ENCODE measurements at regions not wholly inside any gene's neighbourhood (a gene's known extent, or its start where the extent isn't known, plus 50 kb on each side); places are given as distances from the start of the nearest gene placed in this dataset.

DNA sequence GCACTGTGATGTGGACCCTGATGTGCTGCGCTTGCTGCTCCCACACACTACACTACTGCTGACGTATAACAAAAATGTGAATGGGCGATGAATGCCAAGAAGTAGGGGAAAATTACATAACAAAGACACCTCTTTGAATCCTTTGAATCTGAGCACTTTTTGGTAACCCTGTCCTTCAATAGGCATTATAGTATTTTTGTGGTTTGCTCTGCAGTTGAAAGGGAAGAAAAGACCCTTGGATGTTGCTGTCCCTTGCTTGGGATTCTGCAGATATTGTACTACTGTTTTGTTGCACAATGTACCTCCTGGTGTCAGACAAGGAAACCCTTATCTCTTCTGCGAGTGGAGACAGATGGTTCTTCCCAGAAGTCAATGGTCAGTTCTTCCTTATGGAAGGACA is 124.8 kb upstream of the UBE3A start:
- TF ChIP-seq, protein P1, sequence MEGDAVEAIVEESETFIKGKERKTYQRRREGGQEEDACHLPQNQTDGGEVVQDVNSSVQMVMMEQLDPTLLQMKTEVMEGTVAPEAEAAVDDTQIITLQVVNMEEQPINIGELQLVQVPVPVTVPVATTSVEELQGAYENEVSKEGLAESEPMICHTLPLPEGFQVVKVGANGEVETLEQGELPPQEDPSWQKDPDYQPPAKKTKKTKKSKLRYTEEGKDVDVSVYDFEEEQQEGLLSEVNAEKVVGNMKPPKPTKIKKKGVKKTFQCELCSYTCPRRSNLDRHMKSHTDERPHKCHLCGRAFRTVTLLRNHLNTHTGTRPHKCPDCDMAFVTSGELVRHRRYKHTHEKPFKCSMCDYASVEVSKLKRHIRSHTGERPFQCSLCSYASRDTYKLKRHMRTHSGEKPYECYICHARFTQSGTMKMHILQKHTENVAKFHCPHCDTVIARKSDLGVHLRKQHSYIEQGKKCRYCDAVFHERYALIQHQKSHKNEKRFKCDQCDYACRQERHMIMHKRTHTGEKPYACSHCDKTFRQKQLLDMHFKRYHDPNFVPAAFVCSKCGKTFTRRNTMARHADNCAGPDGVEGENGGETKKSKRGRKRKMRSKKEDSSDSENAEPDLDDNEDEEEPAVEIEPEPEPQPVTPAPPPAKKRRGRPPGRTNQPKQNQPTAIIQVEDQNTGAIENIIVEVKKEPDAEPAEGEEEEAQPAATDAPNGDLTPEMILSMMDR (IDR thresholded peaks at IDR 0.05; ENCODE audit: low read depth, low read length): no peak
- TF ChIP-seq EZH2phosphoT487 (IDR thresholded peaks at IDR 0.05; ENCODE audit: low read depth): no peak

All from OCI-LY3 (cell line).